ENCODE measurements at regions not wholly inside any gene's neighbourhood (a gene's known extent, or its start where the extent isn't known, plus 50 kb on each side); places are given as distances from the start of the nearest gene placed in this dataset.

DNA sequence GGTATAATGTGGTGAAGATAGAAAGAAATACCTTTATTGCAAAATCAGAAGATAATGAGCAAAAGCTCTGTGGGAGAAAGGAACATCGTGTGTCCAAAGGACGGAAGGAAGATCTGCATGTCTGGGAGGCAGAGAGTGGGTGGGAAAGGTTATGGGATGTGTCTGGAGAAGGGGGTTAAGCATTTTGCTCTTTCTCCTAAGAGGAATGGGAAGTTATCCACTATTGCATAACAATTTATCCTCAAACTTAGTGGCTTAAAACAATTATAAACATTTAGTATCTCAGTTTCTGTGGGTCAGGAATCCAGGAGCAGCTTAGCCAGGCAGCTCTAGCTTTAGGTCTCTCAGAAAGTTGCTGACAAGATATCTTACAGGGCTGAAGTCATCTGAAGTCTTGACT is 229.1 kb upstream of the CITED2 start:
- TF ChIP-seq, protein P1, sequence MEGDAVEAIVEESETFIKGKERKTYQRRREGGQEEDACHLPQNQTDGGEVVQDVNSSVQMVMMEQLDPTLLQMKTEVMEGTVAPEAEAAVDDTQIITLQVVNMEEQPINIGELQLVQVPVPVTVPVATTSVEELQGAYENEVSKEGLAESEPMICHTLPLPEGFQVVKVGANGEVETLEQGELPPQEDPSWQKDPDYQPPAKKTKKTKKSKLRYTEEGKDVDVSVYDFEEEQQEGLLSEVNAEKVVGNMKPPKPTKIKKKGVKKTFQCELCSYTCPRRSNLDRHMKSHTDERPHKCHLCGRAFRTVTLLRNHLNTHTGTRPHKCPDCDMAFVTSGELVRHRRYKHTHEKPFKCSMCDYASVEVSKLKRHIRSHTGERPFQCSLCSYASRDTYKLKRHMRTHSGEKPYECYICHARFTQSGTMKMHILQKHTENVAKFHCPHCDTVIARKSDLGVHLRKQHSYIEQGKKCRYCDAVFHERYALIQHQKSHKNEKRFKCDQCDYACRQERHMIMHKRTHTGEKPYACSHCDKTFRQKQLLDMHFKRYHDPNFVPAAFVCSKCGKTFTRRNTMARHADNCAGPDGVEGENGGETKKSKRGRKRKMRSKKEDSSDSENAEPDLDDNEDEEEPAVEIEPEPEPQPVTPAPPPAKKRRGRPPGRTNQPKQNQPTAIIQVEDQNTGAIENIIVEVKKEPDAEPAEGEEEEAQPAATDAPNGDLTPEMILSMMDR (IDR thresholded peaks at IDR 0.05), result no peak
- no peak for TF ChIP-seq EZH2 (IDR thresholded peaks at IDR 0.05)
